ENCODE measurements at regions not wholly inside any gene's neighbourhood (a gene's known extent, or its start where the extent isn't known, plus 50 kb on each side); places are given as distances from the start of the nearest gene placed in this dataset.

DNA sequence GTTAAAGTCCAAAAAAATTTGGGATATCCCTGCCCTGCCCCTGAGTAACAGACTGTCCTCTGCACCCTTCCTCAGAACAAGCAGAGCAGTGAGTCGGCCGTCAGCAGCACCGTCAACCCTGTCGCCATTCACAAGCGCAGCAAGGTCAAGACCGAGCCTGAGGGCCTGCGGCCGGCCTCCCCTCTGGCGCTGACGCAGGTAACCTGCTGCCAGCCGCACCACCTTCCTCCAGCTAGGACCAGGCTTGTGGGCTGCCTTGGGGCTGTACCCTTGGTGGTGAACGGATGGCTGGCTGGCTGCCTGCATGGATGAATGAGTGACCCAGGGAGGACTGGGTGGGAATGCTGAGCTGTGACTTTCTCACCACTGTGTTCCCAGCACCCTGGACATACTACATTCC is 236.2 kb downstream of the GLI2 start:
- no peak for TF ChIP-seq CTCF (conservative IDR thresholded peaks at IDR 0.05)
- no peak for TF ChIP-seq ZFX (IDR thresholded peaks at IDR 0.05)

GRCh38 chr2:120972286-120972685 is 236.6 kb downstream of the GLI2 start:
- no peak for TF ChIP-seq CTCF (conservative IDR thresholded peaks at IDR 0.05)
- TF ChIP-seq ZFX (IDR thresholded peaks at IDR 0.05): no peak

More for the DNA sequence above, 236.2 kb downstream of the GLI2 start:
- H3K27ac ChIP-seq: no peak overlapping the region

DNA sequence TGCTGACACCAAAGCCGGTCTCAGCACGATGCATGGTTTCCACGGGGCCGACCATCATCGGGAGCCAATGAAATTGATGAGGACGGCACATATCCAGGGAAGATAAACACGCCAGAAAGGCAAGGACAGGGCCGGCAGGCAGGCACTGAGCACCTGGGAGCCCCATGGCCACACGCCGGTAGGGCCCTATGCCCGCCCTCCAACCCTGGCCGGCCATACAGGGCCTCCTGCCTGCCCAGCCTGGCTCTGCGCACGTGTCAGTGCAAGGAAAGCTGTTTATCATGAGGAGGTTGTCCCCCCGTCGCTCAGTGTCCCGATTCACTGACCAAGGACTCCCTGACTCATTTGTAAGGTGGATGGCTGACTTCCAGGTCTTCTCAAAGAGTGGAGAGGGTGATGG is 237.5 kb downstream of the GLI2 start:
- no peak for TF ChIP-seq CTCF (conservative IDR thresholded peaks at IDR 0.05)
- no peak for TF ChIP-seq ZFX (IDR thresholded peaks at IDR 0.05)
- H3K27ac ChIP-seq: no peak overlapping the region

More at GRCh38 chr2:120972286-120972685, 236.6 kb downstream of the GLI2 start:
- H3K27ac ChIP-seq: no peak overlapping the region

DNA sequence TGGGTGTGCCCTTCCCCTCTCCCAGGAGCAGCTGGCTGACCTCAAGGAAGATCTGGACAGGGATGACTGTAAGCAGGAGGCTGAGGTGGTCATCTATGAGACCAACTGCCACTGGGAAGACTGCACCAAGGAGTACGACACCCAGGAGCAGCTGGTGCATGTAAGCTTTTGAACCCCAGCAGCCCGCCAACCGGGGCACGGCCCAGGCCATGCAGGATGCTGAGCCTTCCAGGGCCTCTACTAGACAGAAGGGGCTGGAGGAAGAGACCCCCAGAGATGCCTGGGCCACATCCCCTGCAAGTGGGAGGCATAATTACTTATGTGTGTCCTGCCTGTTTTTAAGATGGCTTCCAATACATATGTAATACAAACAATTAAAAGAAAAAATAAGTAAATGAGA is 239.3 kb downstream of the GLI2 start:
- TF ChIP-seq ZFX (IDR thresholded peaks at IDR 0.05) (no peak), CTCF (conservative IDR thresholded peaks at IDR 0.05) (no peak)
- H3K27ac ChIP-seq: no peak overlapping the region

- TF ChIP-seq ZFX (IDR thresholded peaks at IDR 0.05): no peak
- no peak for TF ChIP-seq CTCF (conservative IDR thresholded peaks at IDR 0.05)
- no peak overlapping the region for H3K27ac ChIP-seq
Measured at GRCh38 chr2:120976501-120977307, 241.0 kb downstream of the GLI2 start.

GRCh38 chr2:120977582-120978358 is 242.1 kb downstream of the GLI2 start:
- TF ChIP-seq CTCF (conservative IDR thresholded peaks at IDR 0.05) (no peak), ZFX (IDR thresholded peaks at IDR 0.05) (no peak)
- H3K27ac ChIP-seq: no peak overlapping the region

All from C4-2B (cell line).